PFSK-1 (cell line): ENCODE measurements at regions not wholly inside any gene's neighbourhood (a gene's known extent, or its start where the extent isn't known, plus 50 kb on each side); places are given as distances from the start of the nearest gene placed in this dataset.

ENCODE experiments used
- SIN3A ChIP-seq: IDR thresholded peaks from 2 replicates; pipeline ENCODE4 v1.6.1; 2012; ENCODE audit warnings: mild to moderate bottlenecking, low read length, moderate library complexity, borderline replicate concordance; ENCODE audit not compliant: insufficient read depth
- TF ChIP-seq, protein P1 (sequence below), 2 experiments: IDR thresholded peaks; 2 replicates each; pipeline versions ENCODE4 v1.6.1 to v1.8.0; 2011 to 2012; ENCODE audit warnings: low read depth in 2 of 2, low read length in 2 of 2, control low read depth in 1 of 2, inconsistent platforms in 1 of 2, mild to moderate bottlenecking in 1 of 2, moderate library complexity in 1 of 2; ENCODE audit not compliant: insufficient read depth in 1 of 2

- TF ChIP-seq, protein P1, sequence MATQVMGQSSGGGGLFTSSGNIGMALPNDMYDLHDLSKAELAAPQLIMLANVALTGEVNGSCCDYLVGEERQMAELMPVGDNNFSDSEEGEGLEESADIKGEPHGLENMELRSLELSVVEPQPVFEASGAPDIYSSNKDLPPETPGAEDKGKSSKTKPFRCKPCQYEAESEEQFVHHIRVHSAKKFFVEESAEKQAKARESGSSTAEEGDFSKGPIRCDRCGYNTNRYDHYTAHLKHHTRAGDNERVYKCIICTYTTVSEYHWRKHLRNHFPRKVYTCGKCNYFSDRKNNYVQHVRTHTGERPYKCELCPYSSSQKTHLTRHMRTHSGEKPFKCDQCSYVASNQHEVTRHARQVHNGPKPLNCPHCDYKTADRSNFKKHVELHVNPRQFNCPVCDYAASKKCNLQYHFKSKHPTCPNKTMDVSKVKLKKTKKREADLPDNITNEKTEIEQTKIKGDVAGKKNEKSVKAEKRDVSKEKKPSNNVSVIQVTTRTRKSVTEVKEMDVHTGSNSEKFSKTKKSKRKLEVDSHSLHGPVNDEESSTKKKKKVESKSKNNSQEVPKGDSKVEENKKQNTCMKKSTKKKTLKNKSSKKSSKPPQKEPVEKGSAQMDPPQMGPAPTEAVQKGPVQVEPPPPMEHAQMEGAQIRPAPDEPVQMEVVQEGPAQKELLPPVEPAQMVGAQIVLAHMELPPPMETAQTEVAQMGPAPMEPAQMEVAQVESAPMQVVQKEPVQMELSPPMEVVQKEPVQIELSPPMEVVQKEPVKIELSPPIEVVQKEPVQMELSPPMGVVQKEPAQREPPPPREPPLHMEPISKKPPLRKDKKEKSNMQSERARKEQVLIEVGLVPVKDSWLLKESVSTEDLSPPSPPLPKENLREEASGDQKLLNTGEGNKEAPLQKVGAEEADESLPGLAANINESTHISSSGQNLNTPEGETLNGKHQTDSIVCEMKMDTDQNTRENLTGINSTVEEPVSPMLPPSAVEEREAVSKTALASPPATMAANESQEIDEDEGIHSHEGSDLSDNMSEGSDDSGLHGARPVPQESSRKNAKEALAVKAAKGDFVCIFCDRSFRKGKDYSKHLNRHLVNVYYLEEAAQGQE (IDR thresholded peaks at IDR 0.05; ENCODE audit: insufficient read depth in 1 of 2, low read depth in 2 of 2, low read length in 2 of 2) = no peak
- TF ChIP-seq SIN3A = no peak
Measured at GRCh38 chr1:55692726-55693125, 477.6 kb upstream of the USP24 start.
